Lower leg skin (tissue), 3 donors: ENCODE measurements at regions not wholly inside any gene's neighbourhood (a gene's known extent, or its start where the extent isn't known, plus 50 kb on each side); places are given as distances from the start of the nearest gene placed in this dataset.

Source experiments
- CTCF ChIP-seq, 3 donors: fragments of 450-650 bp; IDR thresholded peaks; one replicate each; pipeline ENCODE4 v1.5.1; 2016; ENCODE audit warnings: antibody characterized with exemption in 3 of 3, mild to moderate bottlenecking in 3 of 3, moderate library complexity in 2 of 3
- POLR2A ChIP-seq, 2 donors: fragments of 450-650 bp; IDR thresholded peaks; one replicate each; pipeline ENCODE4 v1.6.1; 2016 to 2017; ENCODE audit warnings: antibody characterized with exemption in 2 of 2, mild to moderate bottlenecking in 1 of 2, moderate library complexity in 1 of 2

GRCh38 chr4:81746071-81746470 is 274.4 kb upstream of the RASGEF1B start:
- TF ChIP-seq CTCF (IDR thresholded peaks at IDR 0.05), result no peak
- no peak for TF ChIP-seq POLR2A (IDR thresholded peaks at IDR 0.05)
